Activated CD8-positive, alpha-beta memory T cell treated with anti-CD3 and anti-CD28 coated beads for 24 hours (primary cell): ENCODE measurements at regions not wholly inside any gene's neighbourhood (a gene's known extent, or its start where the extent isn't known, plus 50 kb on each side); places are given as distances from the start of the nearest gene placed in this dataset.

Source experiments
- DNase-seq: peaks from one replicate; pipeline ENCODE4 v3.0.0-alpha.2; 2020

DNA sequence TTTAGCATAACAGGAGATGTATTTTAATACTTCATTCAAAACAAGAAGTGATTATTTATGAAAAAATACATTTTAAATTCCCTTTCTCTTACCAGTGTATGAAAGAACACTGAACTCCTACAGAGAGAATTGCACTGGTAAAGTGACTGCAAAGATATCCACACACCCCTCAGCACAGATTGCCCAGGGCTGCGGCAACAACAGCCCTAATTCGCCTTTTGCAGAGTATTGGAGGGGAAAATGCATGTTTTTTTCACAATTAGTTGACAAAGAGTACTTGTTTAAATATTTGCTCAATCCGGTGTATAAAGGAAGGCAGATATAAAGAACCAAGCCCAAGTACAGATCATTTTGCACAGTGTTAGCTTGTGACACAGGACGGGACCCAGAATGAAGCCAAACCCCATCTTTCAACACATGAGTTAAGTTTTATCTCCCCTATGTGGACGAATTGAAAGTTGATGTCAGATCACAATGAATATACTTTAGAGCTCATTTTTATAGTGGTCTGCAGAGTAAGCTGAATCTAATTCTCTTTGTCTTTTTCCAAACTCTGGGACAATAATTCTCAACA, 551.4 kb upstream of the IGFBP7 start:
- DNase-seq = no peak

- DNase-seq = no peak
These were observed 548.5 kb upstream of the IGFBP7 start for GRCh38 chr4:57658673-57659072.

DNA sequence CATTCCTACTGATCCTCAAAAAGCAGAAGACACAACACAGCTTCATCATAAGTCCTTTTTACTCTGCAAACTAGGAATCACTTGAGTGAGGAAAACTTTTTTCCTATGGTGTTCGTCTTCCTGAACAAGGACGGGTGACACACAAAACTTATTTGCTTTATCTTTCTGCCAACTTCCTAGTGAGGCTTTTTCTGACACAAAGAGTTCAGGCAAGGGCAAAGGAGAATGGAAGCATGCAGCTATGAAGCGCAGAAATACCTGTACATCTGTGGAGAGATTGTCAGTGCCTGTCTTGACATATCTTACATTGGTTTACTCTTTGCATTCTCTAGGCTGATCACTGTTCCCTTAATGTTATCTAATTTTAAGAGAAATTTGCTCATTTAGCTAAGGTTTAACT, 548.0 kb upstream of the IGFBP7 start:
- DNase-seq = no peak

DNA sequence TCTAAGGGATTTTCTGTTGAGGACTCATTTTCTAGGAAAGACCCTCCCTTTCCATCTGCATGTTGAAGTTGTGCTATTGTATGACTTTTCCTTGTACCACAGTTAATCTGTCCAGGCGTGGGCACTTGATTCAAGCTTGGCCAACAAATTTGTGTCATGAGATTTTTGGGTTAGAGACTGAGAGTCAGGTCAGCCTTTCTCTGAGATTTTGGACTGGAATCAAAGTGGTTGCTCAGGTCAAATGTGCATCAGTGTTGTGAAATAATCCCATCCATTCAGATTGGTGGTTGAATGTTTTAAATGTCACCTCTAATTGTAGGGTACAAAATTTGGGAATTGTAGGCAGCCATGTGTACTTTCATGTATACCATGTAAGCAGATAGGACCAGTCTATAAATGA, 545.2 kb upstream of the IGFBP7 start:
- DNase-seq = no peak

- no peak for DNase-seq
These were observed 542.6 kb upstream of the IGFBP7 start for GRCh38 chr4:57652779-57653178.

DNA sequence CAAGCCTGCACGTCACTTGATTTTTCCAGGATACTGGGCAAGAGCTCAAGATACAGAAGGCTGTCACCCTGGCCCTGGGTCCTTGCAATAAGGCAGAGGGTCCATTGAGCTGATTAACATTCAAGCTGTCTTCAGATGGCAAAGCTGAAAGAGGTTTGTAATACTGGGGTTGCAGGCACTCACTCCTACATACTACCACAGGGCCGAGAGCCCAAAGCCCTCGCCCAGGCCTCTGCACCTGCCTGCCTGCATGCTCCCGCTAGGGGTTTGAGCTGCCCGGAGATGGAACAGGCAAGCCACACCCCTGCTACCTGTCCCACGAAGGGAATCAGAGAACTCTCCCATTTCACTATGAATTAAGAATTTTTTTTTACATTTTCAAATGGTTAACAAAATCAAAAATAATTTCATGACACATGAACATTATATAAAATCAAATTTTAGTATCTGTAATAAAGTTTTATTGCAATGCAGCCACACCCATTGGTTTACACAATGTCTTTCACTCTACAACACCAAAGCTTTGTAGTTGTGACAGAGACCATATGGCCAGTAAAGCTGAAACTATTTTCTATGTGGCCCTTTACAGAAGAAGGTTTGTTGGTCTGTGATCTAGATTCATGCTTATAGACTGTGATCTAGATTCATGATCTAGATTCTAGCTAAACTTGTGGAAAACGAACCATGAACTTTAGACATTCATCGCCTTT, 530.4 kb upstream of the IGFBP7 start:
- no peak for DNase-seq

- DNase-seq = no peak
These were observed 529.6 kb upstream of the IGFBP7 start for GRCh38 chr4:57639561-57640382.

DNA sequence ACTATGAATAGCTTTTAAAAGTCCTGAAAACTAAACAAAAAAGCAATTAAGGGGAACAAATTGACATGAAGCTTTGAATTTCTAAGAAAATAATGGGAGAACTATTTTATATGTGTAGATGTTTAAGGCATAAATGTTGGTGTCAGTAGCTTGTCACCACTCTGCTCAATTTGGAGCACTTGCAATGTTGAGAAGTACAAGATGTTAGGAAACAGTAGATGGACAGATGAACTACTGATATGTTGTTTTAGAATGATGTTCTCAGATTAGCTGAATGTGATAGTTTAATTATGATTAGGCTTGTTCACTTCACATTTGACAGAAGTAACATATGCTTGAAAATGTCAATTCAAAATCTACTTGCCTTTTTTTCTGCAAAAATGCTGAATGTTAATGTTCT, 525.7 kb upstream of the IGFBP7 start:
- DNase-seq = no peak

- no peak for DNase-seq
These were observed 523.2 kb upstream of the IGFBP7 start for GRCh38 chr4:57633212-57633859.

GRCh38 chr4:57632564-57632963, 522.4 kb upstream of the IGFBP7 start:
- no peak for DNase-seq

GRCh38 chr4:57631147-57631546, 521.0 kb upstream of the IGFBP7 start:
- DNase-seq = no peak

DNA sequence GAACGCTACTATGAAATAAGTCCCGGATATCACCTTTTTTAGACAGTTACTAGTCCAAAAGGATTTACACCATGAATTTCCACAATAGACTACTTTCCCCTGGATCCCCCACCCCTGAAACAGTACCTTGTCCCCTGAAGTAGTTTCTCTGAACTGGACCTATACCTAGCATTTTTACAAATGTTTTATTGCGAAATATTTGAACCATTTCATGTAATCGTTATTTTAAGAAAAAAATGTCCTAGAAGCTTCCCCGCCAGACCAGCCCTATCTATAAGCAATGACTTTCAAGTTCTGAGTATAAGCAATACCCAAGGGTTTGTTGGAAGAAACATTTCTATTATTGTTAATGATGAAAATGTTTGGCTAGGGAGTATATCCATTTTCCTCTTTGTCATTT, 517.8 kb upstream of the IGFBP7 start:
- DNase-seq = no peak

- DNase-seq = no peak
These were observed 504.2 kb upstream of the IGFBP7 start for GRCh38 chr4:57614257-57614932.

GRCh38 chr4:57612279-57612678, 502.1 kb upstream of the IGFBP7 start:
- DNase-seq = no peak

DNA sequence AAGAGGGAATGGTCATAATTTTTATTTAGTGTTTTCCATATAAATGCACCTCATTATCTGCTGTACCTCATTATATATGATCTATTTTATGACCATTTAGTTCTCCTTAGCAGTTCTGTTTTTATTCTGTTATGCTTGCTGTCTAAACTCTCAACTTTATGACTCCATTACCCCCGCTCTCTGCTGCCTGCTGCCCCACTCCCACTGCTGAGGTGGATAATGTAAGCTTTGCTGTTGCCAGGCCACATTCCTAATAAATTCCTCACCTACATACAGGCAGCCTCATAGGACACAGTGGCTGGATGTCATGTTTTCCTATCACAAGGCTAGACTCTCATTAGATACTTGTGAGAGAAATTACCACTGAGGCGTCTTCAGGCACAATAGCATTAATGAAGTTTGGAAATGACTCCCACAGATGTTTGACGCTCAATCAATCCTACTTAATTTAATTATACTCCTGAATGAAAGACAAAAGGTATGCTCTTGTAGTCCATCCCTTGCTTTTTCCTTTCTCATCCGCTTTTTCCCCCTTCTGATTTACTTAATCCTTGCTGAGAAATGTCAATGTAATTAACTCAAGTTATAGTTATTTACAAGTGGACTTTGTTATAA, 497.5 kb upstream of the IGFBP7 start:
- no peak for DNase-seq

DNA sequence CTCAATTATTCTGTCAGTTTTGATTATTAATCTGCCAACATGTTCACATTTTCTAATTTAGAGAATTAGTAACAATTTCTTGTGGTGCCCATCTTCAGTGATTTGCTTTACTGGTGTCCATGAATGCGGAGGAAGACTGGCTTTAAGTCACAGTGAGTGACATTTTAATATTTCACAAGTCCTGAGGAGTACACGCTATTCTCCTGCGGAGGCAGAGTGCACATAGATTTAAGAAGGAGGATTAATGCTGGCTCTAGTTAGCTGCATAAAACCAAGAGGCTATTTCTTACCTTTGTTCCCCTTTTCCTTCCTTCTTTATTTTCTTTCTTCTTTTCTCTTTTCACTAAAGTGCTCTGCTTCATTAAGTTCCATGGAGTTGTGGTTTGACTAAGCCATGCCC, 495.2 kb upstream of the IGFBP7 start:
- DNase-seq = no peak

DNA sequence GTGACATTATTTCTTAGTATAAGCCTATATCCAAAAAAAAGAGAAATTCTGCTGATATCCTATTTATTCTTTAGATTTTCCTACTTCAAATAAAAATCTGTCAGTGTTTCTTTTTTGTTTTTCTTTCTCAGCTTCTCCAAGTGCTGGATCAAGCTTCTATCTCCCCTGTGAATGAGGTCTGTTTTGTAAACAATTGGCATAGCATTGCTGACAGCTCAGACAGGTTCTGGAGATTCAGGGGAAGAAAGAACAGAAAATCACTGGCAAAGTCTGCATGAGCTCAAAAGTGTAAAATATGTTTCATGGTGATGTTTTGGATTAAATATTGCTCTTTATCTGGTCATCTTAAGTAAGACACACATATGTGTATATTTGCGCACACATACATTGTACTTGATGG, 492.0 kb upstream of the IGFBP7 start:
- no peak for DNase-seq

- no peak for DNase-seq
These were observed 480.9 kb upstream of the IGFBP7 start for GRCh38 chr4:57591073-57591472.

DNA sequence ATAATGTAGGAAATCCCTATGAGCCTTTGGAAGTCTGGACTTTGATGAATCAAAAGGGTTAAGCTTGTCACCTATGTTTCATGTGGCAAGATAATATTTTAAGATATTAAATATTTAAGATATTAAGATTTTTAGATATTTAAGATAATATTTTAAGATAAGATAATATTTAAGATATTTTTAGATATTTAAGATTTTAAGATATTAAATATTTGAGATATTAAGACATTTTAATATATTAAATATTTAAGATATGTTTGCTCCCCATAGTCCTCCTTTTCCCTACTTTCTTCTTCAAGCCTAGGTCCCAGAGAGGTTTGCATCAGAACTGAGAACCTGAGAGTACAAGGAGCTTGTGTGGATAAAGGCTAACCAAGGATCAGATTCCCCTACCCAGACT, 478.4 kb upstream of the IGFBP7 start:
- DNase-seq = no peak

DNA sequence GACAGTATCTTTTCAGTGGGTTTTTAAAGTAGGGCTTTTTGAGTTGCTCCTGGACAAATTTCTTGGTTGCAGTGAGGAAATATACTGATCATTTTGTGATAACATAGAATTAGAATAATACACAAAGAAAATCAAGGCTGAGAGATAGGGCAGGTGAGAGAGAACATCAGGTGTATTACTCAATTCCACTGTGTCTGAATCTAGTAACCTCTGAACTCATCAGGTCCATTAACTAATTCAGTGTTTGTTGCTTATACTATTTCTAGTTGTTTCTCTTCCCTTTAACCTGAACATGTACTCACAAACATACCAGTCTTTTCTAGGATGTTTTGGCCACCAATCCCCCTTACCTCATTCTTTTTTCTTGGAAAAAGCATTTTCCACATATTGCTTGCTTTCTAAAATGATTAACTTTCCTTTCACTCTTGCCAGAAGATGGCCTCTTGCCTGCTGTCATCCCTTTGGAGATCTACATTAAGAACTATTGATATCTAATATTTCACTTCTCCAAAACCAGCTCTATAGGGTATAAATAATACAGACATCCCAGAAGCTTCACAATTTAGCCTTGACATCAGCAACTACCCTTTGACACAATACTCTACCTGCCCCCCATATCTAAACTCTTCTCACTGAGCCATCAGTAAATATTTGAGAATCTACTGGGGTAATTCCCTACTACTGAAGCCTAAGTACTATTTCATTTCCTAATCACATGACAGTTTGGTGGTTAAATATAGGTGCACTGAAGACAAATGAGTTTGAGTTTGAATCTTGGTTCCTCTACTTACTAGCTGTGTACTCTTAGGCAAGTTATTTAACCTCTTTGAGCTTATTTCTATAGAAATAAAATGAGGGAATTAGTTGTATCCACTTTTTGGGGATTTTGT, 470.8 kb upstream of the IGFBP7 start:
- DNase-seq = no peak

- no peak for DNase-seq
These were observed 465.2 kb upstream of the IGFBP7 start for GRCh38 chr4:57575426-57575825.
